GM18519 (cell line): ENCODE measurements at regions not wholly inside any gene's neighbourhood (a gene's known extent, or its start where the extent isn't known, plus 50 kb on each side); places are given as distances from the start of the nearest gene placed in this dataset.
"Not testable (repeated sequence)": the region's sequence is repeated elsewhere in the genome, so short reads cannot be mapped to it uniquely, and the experiment has no call there.

Experiments
- ATAC-seq: cut with Tn5 transposase; IDR thresholded peaks from one replicate; pipeline ENCODE4 v1.9.1; 2021; ENCODE audit warnings: mild to moderate bottlenecking, moderate library complexity; ENCODE audit not compliant: unreplicated experiment, low FRiP score

DNA sequence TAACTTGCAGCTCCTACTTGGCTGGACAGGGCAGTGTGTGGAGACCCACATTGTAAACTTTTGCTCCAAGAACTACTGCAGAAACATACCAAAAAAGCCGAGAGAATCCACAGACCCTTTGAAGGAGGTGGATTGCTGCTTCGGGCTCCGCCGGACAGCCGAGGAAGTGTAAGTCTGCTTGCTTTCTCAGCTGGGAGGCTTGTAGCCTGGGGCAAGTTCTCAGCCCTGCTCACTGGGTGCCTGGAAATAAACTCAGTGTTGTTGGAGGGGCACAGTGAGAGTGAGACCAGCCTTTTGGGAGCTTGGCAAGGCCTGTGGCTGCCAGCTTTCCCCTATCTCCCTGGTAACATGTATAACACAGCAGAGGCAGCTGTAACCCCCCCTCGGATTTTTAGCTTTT, 215.6 kb downstream of the SYK start:
- no peak for ATAC-seq

DNA sequence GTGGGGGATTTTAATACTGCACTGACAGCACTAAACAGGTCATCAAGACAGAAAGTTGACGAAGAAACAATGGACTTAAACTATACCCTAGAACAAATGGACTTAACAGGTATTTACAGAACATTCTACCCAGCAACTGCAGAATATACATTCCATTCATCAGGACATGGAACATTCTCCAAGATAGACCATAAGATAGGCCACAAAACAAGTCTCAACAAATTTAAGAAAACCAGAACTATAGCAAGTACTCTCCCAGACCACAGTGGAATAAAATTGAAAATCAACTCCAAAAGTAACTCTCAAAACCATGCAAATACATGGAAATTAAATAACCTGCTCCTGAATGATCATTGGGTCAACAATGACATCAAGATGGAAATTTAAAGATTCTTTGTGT, 218.3 kb downstream of the SYK start:
- ATAC-seq = not testable (repeated sequence)

- ATAC-seq = not testable (repeated sequence)
These were observed 220.0 kb downstream of the SYK start for GRCh38 chr9:91021656-91022055.

DNA sequence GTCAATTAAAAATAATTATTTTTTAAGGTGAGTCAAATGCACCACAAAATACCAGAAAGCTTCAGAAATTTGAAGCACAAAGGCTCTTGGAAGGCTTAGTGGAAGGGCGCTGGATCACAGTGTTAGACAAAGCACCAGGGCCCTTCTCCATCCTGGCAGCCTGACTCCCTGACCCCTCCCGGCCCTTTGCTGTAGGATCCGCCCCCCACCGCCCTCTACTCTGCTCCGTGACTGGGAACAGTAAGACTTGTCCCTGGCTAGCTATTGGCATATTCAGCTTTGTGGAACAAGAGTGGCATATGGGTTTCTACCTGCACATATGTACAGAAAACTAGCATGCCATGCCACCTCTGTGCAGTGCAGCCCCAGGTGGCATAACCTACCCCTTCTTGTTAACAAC, 222.1 kb downstream of the SYK start:
- no peak for ATAC-seq

- ATAC-seq = no peak
These were observed 223.2 kb downstream of the SYK start for GRCh38 chr9:91024841-91025240.

DNA sequence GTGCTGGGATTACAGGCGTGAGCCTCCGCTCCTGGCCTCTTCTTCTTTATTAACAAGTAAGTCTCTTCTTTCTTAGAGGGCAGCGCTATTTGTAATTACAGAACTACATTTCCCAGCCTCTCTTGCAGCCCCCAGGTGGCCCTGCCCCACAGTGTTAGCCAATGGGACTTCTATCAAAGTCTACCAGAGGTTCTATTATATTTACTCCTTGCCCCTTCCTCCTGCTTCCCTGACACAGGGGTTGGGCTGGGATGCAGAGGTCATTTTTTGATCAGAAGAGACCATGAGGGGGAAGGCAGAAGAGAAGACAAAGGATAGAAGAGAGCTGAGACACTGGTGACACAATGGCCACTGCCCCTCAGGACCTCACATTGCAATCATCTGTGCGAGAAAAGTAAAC, 224.2 kb downstream of the SYK start:
- ATAC-seq = no peak

DNA sequence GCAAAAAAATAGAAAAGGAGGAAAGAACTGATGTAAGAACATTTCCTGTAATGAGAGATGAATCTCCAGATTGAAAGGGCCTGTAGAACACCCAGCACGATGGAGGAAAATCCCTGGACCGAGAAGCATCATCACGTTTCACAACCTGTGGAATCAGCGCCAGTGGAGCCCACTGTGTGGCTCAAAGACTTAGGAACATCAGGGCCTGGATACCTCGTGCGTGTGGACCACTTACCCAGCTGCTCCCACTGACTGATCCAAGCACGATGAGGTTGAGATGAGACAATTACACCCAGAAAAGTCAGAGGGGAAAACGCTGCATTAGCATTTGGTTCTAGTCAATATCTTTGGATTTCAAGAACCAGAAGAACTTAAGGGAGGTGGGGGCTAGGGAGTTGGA, 224.6 kb downstream of the SYK start:
- no peak for ATAC-seq

GRCh38 chr9:91027005-91027404, 225.4 kb downstream of the SYK start:
- ATAC-seq = no peak

DNA sequence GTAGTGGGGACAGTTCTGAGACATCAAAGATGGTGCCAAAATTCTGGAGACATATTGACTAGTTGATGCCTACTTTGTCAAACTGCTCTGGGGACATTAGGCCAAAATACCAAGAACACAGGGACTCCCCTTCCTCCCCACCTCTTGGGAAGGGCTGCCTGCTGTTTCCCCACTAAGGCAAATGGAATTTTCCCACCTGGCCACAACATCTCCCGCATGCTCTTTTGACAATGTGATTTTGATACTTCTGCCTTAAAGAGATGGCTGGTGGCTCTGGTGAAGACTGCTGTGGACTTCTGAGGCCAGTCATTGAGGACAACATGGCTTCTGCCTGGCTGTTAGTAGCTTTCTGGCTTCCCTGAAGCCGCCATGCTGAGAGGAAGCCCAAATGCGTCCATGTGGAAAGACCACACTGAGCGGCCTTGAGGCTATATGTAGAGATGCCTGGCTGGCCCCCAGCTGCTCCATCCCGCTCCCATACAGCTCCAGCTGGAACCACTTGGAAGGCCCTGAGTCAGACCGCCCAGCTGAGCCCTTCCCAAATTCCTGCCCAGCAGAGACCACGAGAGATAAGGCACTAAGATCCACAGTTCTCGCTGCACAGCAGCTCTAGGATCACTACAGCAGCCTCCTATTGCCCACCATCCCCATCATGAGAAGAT, 226.7 kb downstream of the SYK start:
- ATAC-seq = no peak

DNA sequence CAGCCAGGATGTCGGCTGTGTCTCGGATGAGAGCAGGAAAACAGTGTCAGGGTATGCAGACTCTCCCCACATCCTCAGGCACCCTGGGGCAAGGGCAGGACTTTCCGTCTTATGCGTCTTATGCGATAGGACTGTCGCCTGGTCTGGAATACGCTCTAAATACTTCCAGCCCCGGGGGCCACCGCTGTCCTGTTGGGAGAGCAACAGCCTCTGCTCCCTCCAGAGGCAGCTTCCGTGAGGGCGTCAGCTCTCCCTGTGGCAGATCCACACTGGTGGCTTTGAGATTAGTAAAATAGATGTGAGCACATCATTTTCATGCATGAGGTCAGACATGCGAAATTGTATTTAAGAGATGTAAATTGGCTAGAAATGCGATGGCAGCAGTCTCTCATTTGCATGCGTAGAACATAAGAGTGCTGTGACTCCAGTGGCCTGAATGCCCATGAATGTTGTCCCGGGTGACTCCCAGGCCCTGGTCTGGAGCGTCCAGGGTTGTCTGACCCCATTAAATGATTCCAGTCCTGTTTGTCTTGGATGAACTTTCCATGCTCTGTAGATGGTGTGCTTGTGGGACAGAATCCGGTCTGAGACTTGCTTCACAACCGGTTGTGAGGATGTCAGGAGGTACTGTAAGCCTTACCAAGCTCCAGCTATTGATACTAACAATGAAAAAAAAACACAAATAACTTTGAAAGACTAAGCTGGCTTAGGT, 228.2 kb downstream of the SYK start:
- ATAC-seq = no peak

DNA sequence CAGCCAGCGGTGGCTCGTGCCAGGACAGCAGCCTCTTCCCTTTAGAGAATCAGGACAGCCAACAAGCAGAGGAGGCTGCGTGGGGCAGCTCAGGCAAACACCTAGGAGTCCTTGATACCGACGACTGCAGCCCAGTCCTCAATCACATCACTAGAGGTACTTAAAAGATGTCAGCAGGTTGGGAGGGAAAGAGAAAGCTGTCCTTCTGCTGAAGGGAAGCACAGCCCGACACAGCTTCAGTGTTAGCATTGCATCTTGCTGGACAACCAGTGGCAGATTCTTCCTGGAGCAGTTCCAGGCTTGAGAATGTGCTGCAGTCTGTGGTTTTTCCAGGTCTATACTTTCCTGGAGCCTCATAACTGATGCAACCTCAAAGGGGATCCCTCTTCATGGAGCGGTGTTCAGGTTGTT, 230.5 kb downstream of the SYK start:
- no peak for ATAC-seq

DNA sequence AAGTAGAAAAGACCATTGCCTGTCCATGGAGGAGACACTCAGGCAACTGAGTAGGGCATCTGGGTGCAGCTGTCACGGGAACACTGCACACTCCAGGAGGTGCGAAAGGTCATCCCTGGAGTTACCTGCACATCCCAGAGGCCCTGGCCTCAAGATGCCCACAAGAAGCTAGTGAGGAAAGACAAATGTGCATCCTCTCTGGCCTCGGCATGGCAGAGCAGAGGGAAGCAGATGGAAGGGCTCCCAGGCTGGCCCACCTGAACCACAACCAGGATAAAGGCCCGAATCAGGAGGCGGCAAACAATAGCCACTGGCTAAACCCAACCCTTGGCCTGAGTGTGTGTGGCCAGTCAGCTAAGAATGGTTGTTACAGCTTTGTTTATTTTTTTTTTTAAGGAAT, 231.7 kb downstream of the SYK start:
- ATAC-seq = no peak

DNA sequence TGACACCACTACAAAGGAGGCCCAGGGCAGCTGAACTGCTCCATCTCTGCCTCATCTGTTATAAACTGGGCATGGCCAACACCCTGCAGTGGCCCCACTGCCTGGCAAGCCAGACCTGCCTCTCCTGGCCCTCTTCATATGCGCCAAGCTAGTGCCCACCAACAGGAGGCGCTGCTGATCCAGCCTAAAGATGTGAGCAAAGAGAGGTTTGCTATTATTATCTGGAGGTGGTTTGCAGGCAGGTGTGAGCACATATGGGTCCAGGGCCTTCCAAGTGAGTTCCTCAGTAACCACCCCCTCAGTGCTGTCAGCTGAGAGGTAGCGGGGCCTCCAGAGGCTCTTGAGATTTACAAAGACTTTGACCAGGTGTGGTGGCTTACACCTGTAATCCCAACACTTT, 232.2 kb downstream of the SYK start:
- no peak for ATAC-seq

DNA sequence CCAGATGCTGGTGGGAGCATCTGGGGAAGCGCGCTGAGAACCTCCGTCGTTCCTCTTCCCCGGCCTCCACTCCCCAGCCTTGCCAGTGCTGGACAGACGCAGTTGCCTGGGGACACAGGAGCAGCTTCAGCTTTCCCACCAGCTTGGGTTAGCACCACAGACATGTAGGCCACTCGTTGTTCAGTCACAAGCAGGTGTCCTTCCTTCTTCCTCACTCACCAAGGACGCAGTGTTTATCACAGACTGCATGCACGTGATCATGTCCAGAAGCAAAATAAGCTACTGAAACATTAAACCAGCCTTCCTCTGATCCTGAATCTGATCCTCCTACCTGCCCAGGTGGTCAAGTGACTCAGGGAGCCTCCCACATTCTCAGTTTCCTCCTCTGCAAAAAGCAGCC, 232.9 kb downstream of the SYK start:
- ATAC-seq = no peak

DNA sequence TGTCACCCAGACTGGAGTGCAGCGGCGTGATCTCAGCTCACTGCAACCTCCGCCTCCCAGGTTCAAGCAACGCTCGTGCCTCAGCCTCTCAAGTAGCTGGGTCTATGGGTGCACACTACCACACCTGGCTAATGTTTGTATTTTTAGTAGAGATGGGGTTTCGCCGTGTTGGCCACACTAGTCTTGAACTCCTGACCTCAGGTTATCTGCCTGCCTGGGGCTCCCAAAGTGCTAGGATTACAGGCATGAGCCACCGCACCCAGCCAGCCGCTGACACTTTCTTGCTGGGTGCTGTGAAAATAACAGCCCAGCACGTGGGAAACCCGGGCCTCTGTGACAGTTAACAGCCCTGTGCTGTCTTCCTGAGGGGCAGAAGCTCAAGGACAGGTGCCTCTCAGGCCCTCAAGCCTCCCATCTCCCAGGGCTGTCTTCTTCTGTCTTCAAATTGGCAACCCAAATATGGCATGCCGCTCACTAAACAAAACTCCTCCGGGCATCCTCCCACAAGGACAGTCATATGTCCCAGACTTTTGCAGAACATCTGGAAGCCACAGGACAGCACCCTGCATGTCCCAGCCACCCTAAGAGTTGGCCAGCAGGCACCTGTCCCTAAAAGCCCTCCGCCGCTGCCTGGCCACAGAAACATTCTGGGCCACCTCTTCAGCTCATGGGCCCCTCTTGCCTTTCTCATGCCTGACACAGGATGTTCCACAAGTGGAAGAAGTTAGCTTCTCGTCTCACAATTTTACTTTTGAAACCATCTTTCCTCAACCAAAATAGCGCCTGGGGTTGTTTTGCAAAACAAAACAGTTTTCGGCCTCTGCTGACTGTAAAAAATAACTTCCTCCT, 233.6 kb downstream of the SYK start:
- ATAC-seq = no peak

DNA sequence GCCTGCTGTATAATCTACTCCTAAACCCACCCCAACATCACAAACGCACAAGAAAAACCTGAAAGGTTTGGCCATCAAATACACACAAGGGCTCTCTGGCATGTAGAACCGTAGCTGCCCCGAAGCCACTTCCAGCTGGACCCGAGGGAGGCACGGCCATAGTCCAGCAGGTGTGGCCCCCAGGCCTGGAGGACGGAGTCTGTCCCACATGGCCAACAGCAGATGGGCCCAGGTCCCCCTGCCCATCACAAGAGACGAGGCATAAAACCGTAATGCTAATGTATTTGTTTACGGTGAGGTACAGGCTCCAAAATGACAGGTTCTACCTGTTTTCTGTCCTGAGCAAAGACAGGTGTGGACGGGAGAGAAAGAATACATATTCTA, 234.2 kb downstream of the SYK start:
- ATAC-seq = no peak

DNA sequence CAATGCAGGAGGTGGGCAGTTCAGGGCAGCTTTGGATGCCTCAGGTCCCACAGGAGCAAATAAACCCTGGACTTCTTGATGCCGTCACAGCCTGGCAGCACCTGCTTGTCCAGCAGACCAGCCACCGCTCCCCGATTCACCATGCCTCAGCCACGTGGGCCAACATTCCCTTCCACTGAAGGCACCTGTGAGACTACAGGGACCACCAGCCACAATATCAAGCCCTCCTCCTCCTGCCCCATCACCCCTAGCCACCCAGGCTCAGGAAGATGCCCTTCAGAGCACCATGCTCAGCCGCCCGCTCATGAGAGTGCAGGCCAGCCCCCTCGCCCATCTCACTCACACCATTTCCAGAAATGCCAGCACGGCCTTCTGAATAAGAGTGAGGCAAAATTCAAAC, 234.7 kb downstream of the SYK start:
- ATAC-seq = no peak

DNA sequence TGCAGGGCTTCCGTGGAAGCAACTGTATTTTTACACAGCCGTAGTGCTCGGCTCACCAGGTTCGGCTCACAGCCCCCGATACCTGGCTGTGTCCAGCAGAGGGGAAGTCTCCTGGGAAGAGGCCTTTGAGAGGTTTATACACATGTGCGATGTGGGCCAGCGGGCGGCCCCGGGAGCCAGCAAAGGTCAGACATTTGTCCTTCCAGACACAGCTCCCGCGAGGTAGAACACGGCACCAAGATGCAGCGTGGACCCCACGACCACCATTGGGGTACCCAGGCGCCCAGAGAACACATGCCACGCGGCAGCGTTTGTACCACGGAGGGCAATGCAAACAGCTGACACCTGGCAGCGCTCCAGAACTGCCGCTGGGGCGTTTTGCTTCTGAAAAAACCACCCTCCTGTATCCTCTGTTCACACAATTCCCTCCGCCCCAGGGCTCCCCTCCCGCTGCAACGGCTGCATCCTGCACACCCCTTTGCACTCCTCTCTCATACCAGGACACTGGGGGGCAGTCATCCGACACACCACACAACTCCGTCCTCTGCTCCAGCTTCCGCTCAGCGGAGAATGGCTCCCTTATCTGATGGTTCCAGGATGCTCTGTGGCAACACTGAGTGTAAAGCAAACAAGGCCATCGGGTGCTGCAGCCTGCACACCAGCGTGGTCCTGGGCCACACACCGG, 235.3 kb downstream of the SYK start:
- ATAC-seq = no peak

DNA sequence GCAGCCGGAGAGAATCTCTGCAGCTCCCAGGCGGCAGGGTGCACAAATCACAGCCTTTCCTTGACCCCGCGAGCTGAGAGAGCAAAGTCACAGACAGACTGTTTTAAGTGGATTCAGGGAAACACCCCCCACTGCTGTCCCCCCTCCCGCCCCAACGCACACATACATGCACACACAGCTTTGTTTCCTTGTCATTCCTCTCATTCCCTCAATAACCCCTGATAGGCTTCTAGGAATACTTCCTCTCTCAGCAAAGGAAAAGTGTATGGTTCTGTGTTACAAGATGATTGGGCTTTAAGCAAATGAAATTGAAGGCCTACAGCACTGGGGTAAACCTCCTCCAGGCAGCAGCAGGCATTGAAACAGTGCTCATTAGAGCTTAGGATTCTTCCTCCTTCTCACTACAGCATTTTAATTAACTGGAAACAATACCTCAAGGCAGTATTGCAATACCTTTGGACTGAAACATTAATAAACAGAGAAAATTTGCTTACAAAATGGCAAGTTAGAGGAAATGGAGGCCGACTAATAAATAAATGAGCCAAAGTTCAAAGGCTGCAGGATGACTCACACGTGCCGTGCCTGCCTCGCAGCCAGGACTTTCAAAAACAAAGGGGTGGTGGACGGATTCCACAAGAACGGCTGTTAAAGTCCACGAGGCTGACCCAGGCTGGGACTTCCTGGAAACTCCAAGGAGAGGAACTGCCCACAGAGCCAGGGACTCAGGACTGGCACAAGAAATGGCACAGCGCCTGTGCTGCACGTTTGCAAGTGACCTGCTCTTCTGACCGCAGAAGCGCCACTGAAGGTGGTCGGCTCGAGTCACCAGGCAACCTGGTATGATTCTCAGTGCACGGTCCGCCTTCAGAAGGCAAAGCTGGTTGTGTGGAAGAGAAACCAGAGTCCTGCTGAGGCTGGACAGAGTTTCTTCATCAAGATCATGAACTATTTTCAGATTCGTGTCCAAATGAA, 236.2 kb downstream of the SYK start:
- ATAC-seq = no peak
